ENCODE measurements at regions not wholly inside any gene's neighbourhood (a gene's known extent, or its start where the extent isn't known, plus 50 kb on each side); places are given as distances from the start of the nearest gene placed in this dataset.

GRCh38 chr13:74043237-74043636 is 91.0 kb downstream of the KLF12 start:
- no peak for DNase-seq (ENCODE audit: low read depth in 2 of 2)

GRCh38 chr13:74040200-74040599 is 94.0 kb downstream of the KLF12 start:
- peak in 1 of 2 donors; percentile 20 for DNase-seq (ENCODE audit: low read depth in 2 of 2)

- DNase-seq (ENCODE audit: low read depth in 2 of 2): no peak
Measured at GRCh38 chr13:74039667-74040066, 94.5 kb downstream of the KLF12 start.

GRCh38 chr13:74039154-74039553 is 95.0 kb downstream of the KLF12 start:
- no peak for DNase-seq (ENCODE audit: low read depth in 2 of 2)

GRCh38 chr13:74037762-74038161 is 96.4 kb downstream of the KLF12 start:
- DNase-seq (ENCODE audit: low read depth in 2 of 2): no peak

GRCh38 chr13:74036373-74036772 is 97.8 kb downstream of the KLF12 start:
- no peak for DNase-seq (ENCODE audit: low read depth in 2 of 2)

GRCh38 chr13:74035896-74036295 is 98.3 kb downstream of the KLF12 start:
- no peak for DNase-seq (ENCODE audit: low read depth in 2 of 2)

- no peak for DNase-seq (ENCODE audit: low read depth in 2 of 2)
Measured at GRCh38 chr13:74032325-74032724, 101.9 kb downstream of the KLF12 start.

GRCh38 chr13:74027161-74027779 is 106.9 kb downstream of the KLF12 start:
- DNase-seq (ENCODE audit: low read depth in 2 of 2): no peak

- DNase-seq (ENCODE audit: low read depth in 2 of 2): peak; percentile 43 to 49
Measured at GRCh38 chr13:74026753-74027152, 107.5 kb downstream of the KLF12 start.

- DNase-seq (ENCODE audit: low read depth in 2 of 2): no peak
Measured at GRCh38 chr13:74025369-74025768, 108.8 kb downstream of the KLF12 start.

GRCh38 chr13:74024856-74025255 is 109.3 kb downstream of the KLF12 start:
- DNase-seq (ENCODE audit: low read depth in 2 of 2): no peak

- DNase-seq (ENCODE audit: low read depth in 2 of 2): no peak
Measured at GRCh38 chr13:74024314-74024713, 109.9 kb downstream of the KLF12 start.

GRCh38 chr13:74023484-74023883 is 110.7 kb downstream of the KLF12 start:
- DNase-seq (ENCODE audit: low read depth in 2 of 2): no peak

- DNase-seq (ENCODE audit: low read depth in 2 of 2): no peak
Measured at GRCh38 chr13:74021505-74021904, 112.7 kb downstream of the KLF12 start.

- no peak for DNase-seq (ENCODE audit: low read depth in 2 of 2)
Measured at GRCh38 chr13:74018062-74018431, 116.2 kb downstream of the KLF12 start.

GRCh38 chr13:74017301-74018061 is 116.7 kb downstream of the KLF12 start:
- DNase-seq (ENCODE audit: low read depth in 2 of 2): no peak

GRCh38 chr13:74015137-74015536 is 119.1 kb downstream of the KLF12 start:
- DNase-seq (ENCODE audit: low read depth in 2 of 2): no peak

GRCh38 chr13:74009100-74009668 is 125.0 kb downstream of the KLF12 start:
- no peak for DNase-seq (ENCODE audit: low read depth in 2 of 2)

- DNase-seq (ENCODE audit: low read depth in 2 of 2): no peak
Measured at GRCh38 chr13:74006666-74007065, 127.5 kb downstream of the KLF12 start.

- DNase-seq (ENCODE audit: low read depth in 2 of 2): no peak
Measured at GRCh38 chr13:74005320-74006157, 128.7 kb downstream of the KLF12 start.

- no peak for DNase-seq (ENCODE audit: low read depth in 2 of 2)
Measured at GRCh38 chr13:74004109-74004508, 130.1 kb downstream of the KLF12 start.

Measured in stimulated activated CD4-positive, alpha-beta T cell treated with anti-CD3 and anti-CD28 coated beads, Interleukin-15, amount 100 ng/mL, for 48 hours (primary cell).